A549 (cell line): ENCODE measurements at regions not wholly inside any gene's neighbourhood (a gene's known extent, or its start where the extent isn't known, plus 50 kb on each side); places are given as distances from the start of the nearest gene placed in this dataset.

Source experiments
- CTCF ChIP-seq: fragments of >200 bp; sonication (Bioruptor Twin); formaldehyde crosslinking; IDR thresholded peaks from 3 replicates; pipeline ENCODE4 v1.5.1; 2016
- EHMT2 ChIP-seq: fragments of 200-600 bp; sonication (generic); IDR thresholded peaks from 2 replicates; pipeline ENCODE4 v1.6.1; 2016; ENCODE audit warnings: antibody characterized with exemption, low read depth, mild to moderate bottlenecking, moderate library complexity
- ESRRA ChIP-seq: fragments of 150-350 bp; IDR thresholded peaks from 2 replicates; pipeline ENCODE4 v1.6.1; 2014; ENCODE audit warnings: mild to moderate bottlenecking, low read length, borderline replicate concordance
- HMGXB4 ChIP-seq: fragments of 250-450 bp; sonication (Bioruptor Pico); IDR thresholded peaks from 2 replicates; pipeline ENCODE4 v1.5.0; 2021; ENCODE audit warnings: mild to moderate bottlenecking, moderate library complexity, borderline replicate concordance
- KDM1A ChIP-seq: fragments of 200-600 bp; sonication (generic); IDR thresholded peaks from 2 replicates; pipeline ENCODE4 v1.6.1; 2016; ENCODE audit warnings: low read depth, mild to moderate bottlenecking
- KDM5A ChIP-seq: fragments of 200-600 bp; sonication (generic); IDR thresholded peaks from 2 replicates; pipeline ENCODE4 v1.6.1; 2016; ENCODE audit warnings: antibody characterized with exemption, mild to moderate bottlenecking
- NR3C1 ChIP-seq: fragments of >200 bp; sonication (Bioruptor Twin); formaldehyde crosslinking; IDR thresholded peaks from 3 replicates; pipeline ENCODE4 v1.6.1; 2017
- PBX3 ChIP-seq: IDR thresholded peaks from 2 replicates; pipeline ENCODE4 v1.6.1; 2012
- POLR2A ChIP-seq: IDR thresholded peaks from 2 replicates; pipeline ENCODE4 v1.6.1; 2012; ENCODE audit warnings: mild to moderate bottlenecking, low read length
- POLR2AphosphoS2 ChIP-seq: conservative IDR thresholded peaks from 2 replicates; pipeline ENCODE4 v1.6.1; 2012; ENCODE audit warnings: low read length, improper control_type of control experiment, inconsistent platforms
- REST ChIP-seq: fragments of 200-600 bp; sonication (generic); IDR thresholded peaks from 2 replicates; pipeline ENCODE4 v1.6.1; 2016; ENCODE audit warnings: antibody characterized with exemption, mild to moderate bottlenecking, moderate library complexity
- RFX5 ChIP-seq: fragments of 450-650 bp; IDR thresholded peaks from 2 replicates; pipeline ENCODE4 v1.7.1; 2014; ENCODE audit warnings: antibody characterized with exemption, mild to moderate bottlenecking, moderate library complexity
- SMC3 ChIP-seq: fragments of >200 bp; sonication (Bioruptor Twin); formaldehyde crosslinking; IDR thresholded peaks from 3 replicates; pipeline ENCODE4 v1.6.1; 2018; ENCODE audit warnings: inconsistent platforms

GRCh38 chr18:41768467-41768866 lies 186.6 kb upstream of the PIK3C3 start:
- TF ChIP-seq CTCF (no peak), NR3C1 (no peak), SMC3 (no peak), REST (no peak), KDM5A (no peak), ESRRA (no peak), PBX3 (no peak), EHMT2 (no peak), POLR2AphosphoS2 (no peak), POLR2A (no peak), KDM1A (no peak), HMGXB4 (CRISPR knock-in tag) (no peak), RFX5 (no peak)
